ENCODE measurements at regions not wholly inside any gene's neighbourhood (a gene's known extent, or its start where the extent isn't known, plus 50 kb on each side); places are given as distances from the start of the nearest gene placed in this dataset.
A peak's percentile ranks its signal among the peaks of the same experiment; 100 is the strongest.
"Not testable (repeated sequence)": the region's sequence is repeated elsewhere in the genome, so short reads cannot be mapped to it uniquely, and the experiment has no call there.

GRCh38 chr5:148708854-148709253 lies 54.5 kb upstream of the HTR4 start:
- no peak for DNase-seq

- DNase-seq, result no peak
Measured at GRCh38 chr5:148711961-148712360, 57.6 kb upstream of the HTR4 start.

GRCh38 chr5:148713735-148714508 lies 59.6 kb upstream of the HTR4 start:
- DNase-seq, result no peak

- DNase-seq, result no peak
Measured at GRCh38 chr5:148716716-148717115, 62.4 kb upstream of the HTR4 start.

GRCh38 chr5:148717668-148718067 lies 63.3 kb upstream of the HTR4 start:
- no peak for DNase-seq

- no peak for DNase-seq
Measured at GRCh38 chr5:148719605-148720004, 65.3 kb upstream of the HTR4 start.

- DNase-seq, result no peak
Measured at GRCh38 chr5:148720257-148720656, 65.9 kb upstream of the HTR4 start.

- DNase-seq, result no peak
Measured at GRCh38 chr5:148723143-148723542, 68.8 kb upstream of the HTR4 start.

GRCh38 chr5:148725675-148726074 lies 71.3 kb upstream of the HTR4 start:
- DNase-seq, result no peak

- no peak for DNase-seq
Measured at GRCh38 chr5:148729182-148729581, 74.9 kb upstream of the HTR4 start.

GRCh38 chr5:148730270-148730669 lies 75.9 kb upstream of the HTR4 start:
- no peak for DNase-seq

GRCh38 chr5:148730942-148731898 lies 76.9 kb upstream of the HTR4 start:
- peak; percentile 28 for DNase-seq

GRCh38 chr5:148732692-148733091 lies 78.4 kb upstream of the HTR4 start:
- no peak for DNase-seq

- DNase-seq, result no peak
Measured at GRCh38 chr5:148733601-148734438, 79.5 kb upstream of the HTR4 start.

- DNase-seq, result no peak
Measured at GRCh38 chr5:148734518-148734917, 80.2 kb upstream of the HTR4 start.

- no peak for DNase-seq
Measured at GRCh38 chr5:148735301-148735835, 81.0 kb upstream of the HTR4 start.

- DNase-seq, result no peak
Measured at GRCh38 chr5:148739023-148739422, 84.7 kb upstream of the HTR4 start.

GRCh38 chr5:148739524-148739923 lies 85.2 kb upstream of the HTR4 start:
- no peak for DNase-seq

- DNase-seq, result no peak
Measured at GRCh38 chr5:148740079-148740858, 85.9 kb upstream of the HTR4 start.

GRCh38 chr5:148740966-148741742 lies 85.3 kb upstream of the ADRB2 start:
- DNase-seq, result no peak

GRCh38 chr5:148741766-148742165 lies 84.6 kb upstream of the ADRB2 start:
- DNase-seq, result not testable (repeated sequence)

Measured in NCI-H2107 (cell line).